B cell (primary cell): ENCODE measurements at regions not wholly inside any gene's neighbourhood (a gene's known extent, or its start where the extent isn't known, plus 50 kb on each side); places are given as distances from the start of the nearest gene placed in this dataset.

Experiments
- ATAC-seq: fragments of 200-7000 bp; cut with Tn5 transposase; one replicate; pipeline ENCODE4 v1.10.0; 2021; ENCODE audit warnings: low read depth, mild to moderate bottlenecking, moderate number of reproducible peaks, moderate library complexity
- CTCF ChIA-PET: fragments of 350-600 bp; sonication (Branson Sonifier 250); formaldehyde crosslinking; loops from one replicate; lab custom pipeline; 2021; ENCODE audit warnings: antibody characterized with exemption, inconsistent platforms; lab: Charles Lee
- POLR2A ChIA-PET: fragments of 350-600 bp; sonication (Branson Sonifier 250); formaldehyde crosslinking; loops from one replicate; lab custom pipeline; 2021; ENCODE audit warnings: antibody characterized with exemption; lab: Charles Lee
- DNase-seq: peaks from one replicate; pipeline ENCODE4 v3.0.0; 2013
- H2AFZ ChIP-seq: 2 replicates; pipeline ENCODE4 v1.6.1; 2012; ENCODE audit warnings: mild to moderate bottlenecking, low read depth, low read length; ENCODE audit not compliant: insufficient read depth, poor library complexity, severe bottlenecking
- H3K27ac ChIP-seq, 2 donors: 1 replicate in 1 of 2; 2 replicates in 1 of 2; pipeline ENCODE4 v1.5.1; 2012 to 2013; ENCODE audit warnings: low read length in 2 of 2, mild to moderate bottlenecking in 2 of 2, moderate library complexity in 1 of 2
- H3K27me3 ChIP-seq, 4 experiments: fragments of 200-600 bp in 1 of 4; sonication (generic) in 1 of 4; replicated peaks in 1 of 4; 1 replicate in 2 of 4; 2 replicates in 2 of 4; pipeline versions ENCODE4 v1.6.1 to v1.7.0; 2013 to 2016; ENCODE audit warnings: low read length in 3 of 4, mild to moderate bottlenecking in 2 of 4, mixed read lengths in 1 of 4, moderate library complexity in 1 of 4; ENCODE audit not compliant: insufficient read depth in 4 of 4, control insufficient read depth in 3 of 4; ENCODE audit errors: control extremely low read depth in 1 of 4
- H3K36me3 ChIP-seq, 2 experiments: replicated peaks in 1 of 2; 1 replicate in 1 of 2; 2 replicates in 1 of 2; pipeline versions ENCODE4 v1.6.1 to v1.7.1; 2013; ENCODE audit warnings: low read length in 1 of 2; ENCODE audit not compliant: insufficient read depth in 2 of 2, control insufficient read depth in 1 of 2; ENCODE audit errors: control extremely low read depth in 1 of 2, extremely low read depth in 1 of 2
- H3K4me1 ChIP-seq, 2 donors: fragments of 200-600 bp in 1 of 2; sonication (generic) in 1 of 2; 1 replicate in 1 of 2; 2 replicates in 1 of 2; pipeline versions ENCODE4 v1.5.1 to v1.6.1; 2013 to 2017; ENCODE audit warnings: low read length in 2 of 2; ENCODE audit not compliant: control insufficient read depth in 2 of 2, insufficient read depth in 2 of 2
- H3K4me2 ChIP-seq: replicated peaks from 2 replicates; pipeline ENCODE3; 2012; ENCODE audit warnings: mild to moderate bottlenecking, low read depth, low read length; ENCODE audit not compliant: poor library complexity, severe bottlenecking
- H3K4me3 ChIP-seq, 5 experiments: fragments of 200-600 bp in 1 of 5; sonication (generic) in 1 of 5; 1 replicate in 3 of 5; 2 replicates in 2 of 5; pipeline versions ENCODE4 v1.5.1 to v1.7.0; 2011 to 2016; ENCODE audit warnings: low read length in 4 of 5, mild to moderate bottlenecking in 4 of 5, low read depth in 2 of 5, control low read depth in 1 of 5, moderate library complexity in 1 of 5; ENCODE audit not compliant: insufficient read depth in 1 of 5; ENCODE audit errors: control extremely low read depth in 1 of 5, extremely low read depth in 1 of 5
- H3K79me2 ChIP-seq: fragments of 200-600 bp; sonication (generic); one replicate; pipeline ENCODE4 v1.6.0; 2016; ENCODE audit warnings: low read length; ENCODE audit not compliant: control insufficient read depth, insufficient read depth
- H3K9ac ChIP-seq: fragments of 200-600 bp; sonication (generic); 2 replicates; pipeline ENCODE4 v1.6.1; 2017; ENCODE audit warnings: mild to moderate bottlenecking, low read length, moderate library complexity
- H3K9me3 ChIP-seq, 3 donors: one replicate each; pipeline versions ENCODE4 v1.6.1 to v1.7.1; 2013; ENCODE audit warnings: low read length in 2 of 3; ENCODE audit not compliant: control insufficient read depth in 2 of 3, insufficient read depth in 1 of 3; ENCODE audit errors: control extremely low read depth in 1 of 3
- H4K20me1 ChIP-seq: 2 replicates; pipeline ENCODE4 v1.6.0; 2012; ENCODE audit warnings: mild to moderate bottlenecking, low read length; ENCODE audit not compliant: insufficient read depth, control insufficient read depth, poor library complexity, severe bottlenecking
- H3K27ac Mint-ChIP-seq: one replicate; pipeline ENCODE4 v1.8.0; 2021; ENCODE audit warnings: mixed read lengths
- H3K27me3 Mint-ChIP-seq: one replicate; pipeline ENCODE4 v1.8.0; 2021; ENCODE audit warnings: mixed read lengths
- H3K4me1 Mint-ChIP-seq: one replicate; pipeline ENCODE4 v1.8.0; 2021; ENCODE audit warnings: mixed read lengths
- H3K4me3 Mint-ChIP-seq: one replicate; pipeline ENCODE4 v1.8.0; 2021; ENCODE audit warnings: mixed read lengths
- H3K9me3 Mint-ChIP-seq: one replicate; pipeline ENCODE4 v1.8.0; 2022; ENCODE audit warnings: mixed read lengths; ENCODE audit not compliant: insufficient read depth
- EZH2 ChIP-seq: IDR thresholded peaks from 2 replicates; pipeline ENCODE4 v1.6.1; 2012; ENCODE audit warnings: borderline replicate concordance, low read depth, mild to moderate bottlenecking, moderate library complexity, low read length; ENCODE audit not compliant: insufficient read depth, poor library complexity, severe bottlenecking
- WGBS: methylation state at CpG from one replicate; pipeline ENCODE4 v1.1.5; 2013; ENCODE audit warnings: missing lambda C conversion rate; ENCODE audit not compliant: insufficient coverage; 5-methylcytosine and 5-hydroxymethylcytosine counted together
- intact Hi-C: fragments of 100-400 bp; cut with micrococcal nuclease; formaldehyde crosslinking; loops from one replicate; pipeline ENCODE4 v1.10.0; 2022
- TF ChIP-seq, protein P1 (sequence below): fragments of 200-600 bp; IDR thresholded peaks from one replicate; pipeline ENCODE4 v1.8.0; 2022; ENCODE audit warnings: antibody characterized with exemption, mild to moderate bottlenecking

- H4K20me1 ChIP-seq: no peaks in the 10 kb centered on the region
- ATAC-seq (no peak), DNase-seq (no peak)
- no peaks in the 10 kb centered on the region for H3K9me3 Mint-ChIP-seq
- no peak overlapping the region for H2AFZ ChIP-seq
- H3K27me3 ChIP-seq: no peaks in the 10 kb centered on the region
- WGBS: 90% methylated on average over 6 of the region's 13 CpGs
- H3K4me1 ChIP-seq: peaks cover 29 to 40% of the 10 kb centered on the region in 2 donors
- ChIA-PET CTCF (interaction anchor here (1.4 kb wide), 1 partner anchor 139 kb away, joined by 3 read pairs; no protein-coding TSS in a partner anchor), POLR2A (no interaction called here)
- H3K79me2 ChIP-seq: peaks cover 7% of the 10 kb centered on the region
- no peaks in the 10 kb centered on the region for H3K36me3 ChIP-seq
- no peak overlapping the region for H3K4me3 Mint-ChIP-seq
- no peak for TF ChIP-seq EZH2
- TF ChIP-seq, protein P1, sequence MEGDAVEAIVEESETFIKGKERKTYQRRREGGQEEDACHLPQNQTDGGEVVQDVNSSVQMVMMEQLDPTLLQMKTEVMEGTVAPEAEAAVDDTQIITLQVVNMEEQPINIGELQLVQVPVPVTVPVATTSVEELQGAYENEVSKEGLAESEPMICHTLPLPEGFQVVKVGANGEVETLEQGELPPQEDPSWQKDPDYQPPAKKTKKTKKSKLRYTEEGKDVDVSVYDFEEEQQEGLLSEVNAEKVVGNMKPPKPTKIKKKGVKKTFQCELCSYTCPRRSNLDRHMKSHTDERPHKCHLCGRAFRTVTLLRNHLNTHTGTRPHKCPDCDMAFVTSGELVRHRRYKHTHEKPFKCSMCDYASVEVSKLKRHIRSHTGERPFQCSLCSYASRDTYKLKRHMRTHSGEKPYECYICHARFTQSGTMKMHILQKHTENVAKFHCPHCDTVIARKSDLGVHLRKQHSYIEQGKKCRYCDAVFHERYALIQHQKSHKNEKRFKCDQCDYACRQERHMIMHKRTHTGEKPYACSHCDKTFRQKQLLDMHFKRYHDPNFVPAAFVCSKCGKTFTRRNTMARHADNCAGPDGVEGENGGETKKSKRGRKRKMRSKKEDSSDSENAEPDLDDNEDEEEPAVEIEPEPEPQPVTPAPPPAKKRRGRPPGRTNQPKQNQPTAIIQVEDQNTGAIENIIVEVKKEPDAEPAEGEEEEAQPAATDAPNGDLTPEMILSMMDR: no peak
- peaks cover 32% of the 10 kb centered on the region for H3K4me1 Mint-ChIP-seq
- H3K9me3 ChIP-seq: no peaks in the 10 kb centered on the region
- no peaks in the 10 kb centered on the region for H3K27me3 Mint-ChIP-seq
- intact Hi-C loops: loop anchor here (5.0 kb wide), 2 partner anchors 82 to 328 kb away; no protein-coding TSS in a partner anchor
- no peak overlapping the region for H3K4me2 ChIP-seq
- H3K27ac ChIP-seq: no peak overlapping the region
- H3K27ac Mint-ChIP-seq: peak overlapping the region; percentile 10
- H3K4me3 ChIP-seq: no peak overlapping the region
- no peak overlapping the region for H3K9ac ChIP-seq
Measured at GRCh38 chr5:56409331-56410190, 176.4 kb upstream of the ANKRD55 start.

GRCh38 chr5:56406838-56407237 lies 173.7 kb upstream of the ANKRD55 start:
- Histone ChIP-seq H3K4me1 (peaks cover 2 to 13% of the 10 kb centered on the region in 2 donors), H3K4me3 (no peak overlapping the region), H3K9ac (no peak overlapping the region), H3K9me3 (no peaks in the 10 kb centered on the region), H2AFZ (no peak overlapping the region), H3K79me2 (peaks cover 4% of the 10 kb centered on the region), H3K36me3 (no peaks in the 10 kb centered on the region), H4K20me1 (no peaks in the 10 kb centered on the region), H3K4me2 (no peak overlapping the region), H3K27ac (no peak overlapping the region), H3K27me3 (no peaks in the 10 kb centered on the region)
- Mint-ChIP-seq H3K4me1 (peaks cover 7% of the 10 kb centered on the region), H3K27ac (no peak overlapping the region), H3K9me3 (no peaks in the 10 kb centered on the region), H3K4me3 (no peak overlapping the region), H3K27me3 (no peaks in the 10 kb centered on the region)
- WGBS: 100% methylated on average over 1 of the region's 2 CpGs
- ChIA-PET POLR2A (interaction anchor here (0.6 kb wide), 1 partner anchor 8 kb away, joined by 4 read pairs; no protein-coding TSS in a partner anchor), CTCF (interaction anchor here (0.7 kb wide), 1 partner anchor 136 kb away, joined by 4 read pairs; no protein-coding TSS in a partner anchor)
- TF ChIP-seq, protein P1: no peak
- no peak for TF ChIP-seq EZH2
- intact Hi-C loops: no loop called here
- ATAC-seq: no peak
- DNase-seq: no peak
